DOHH2 (cell line): ENCODE measurements at regions not wholly inside any gene's neighbourhood (a gene's known extent, or its start where the extent isn't known, plus 50 kb on each side); places are given as distances from the start of the nearest gene placed in this dataset.

Source experiments
- H3F3A ChIP-seq: fragments of 200-600 bp; sonication (generic), shearing (Covaris generic); 2 replicates; pipeline ENCODE4 v1.6.0; 2016; ENCODE audit warnings: antibody characterized with exemption, mild to moderate bottlenecking; ENCODE audit not compliant: control insufficient read depth, insufficient read depth
- H3K27ac ChIP-seq: fragments of 200-600 bp; sonication (generic); 2 replicates; pipeline ENCODE4 v1.5.1; 2014; ENCODE audit warnings: low read depth, mild to moderate bottlenecking, low read length, moderate library complexity
- H3K27me3 ChIP-seq: fragments of 200-600 bp; sonication (generic); 2 replicates; pipeline ENCODE4 v1.6.1; 2014; ENCODE audit warnings: mild to moderate bottlenecking, low read length, mixed read lengths; ENCODE audit not compliant: control insufficient read depth
- H3K36me3 ChIP-seq: fragments of 200-600 bp; sonication (generic); 2 replicates; pipeline ENCODE4 v1.6.1; 2014; ENCODE audit warnings: mild to moderate bottlenecking, low read length, moderate library complexity, mixed read lengths; ENCODE audit not compliant: control insufficient read depth
- H3K4me1 ChIP-seq: fragments of 200-600 bp; sonication (generic); 2 replicates; pipeline ENCODE4 v1.6.1; 2014; ENCODE audit warnings: mild to moderate bottlenecking, low read length, mixed read lengths; ENCODE audit not compliant: control insufficient read depth
- H3K4me2 ChIP-seq: fragments of 200-600 bp; sonication (generic); 2 replicates; pipeline ENCODE4 v1.6.0; 2014; ENCODE audit warnings: mild to moderate bottlenecking, low read length, moderate library complexity
- H3K4me3 ChIP-seq: fragments of 200-600 bp; sonication (generic); 2 replicates; pipeline ENCODE4 v1.5.1; 2014; ENCODE audit warnings: mild to moderate bottlenecking, low read length, mixed read lengths
- H3K79me2 ChIP-seq: fragments of 200-600 bp; sonication (generic); 2 replicates; pipeline ENCODE4 v1.6.1; 2014; ENCODE audit warnings: mild to moderate bottlenecking, low read length, mixed read lengths; ENCODE audit not compliant: control insufficient read depth
- H3K9me2 ChIP-seq: fragments of 200-600 bp; sonication (generic); replicated peaks from 2 replicates; pipeline ENCODE4 v1.6.1; 2014; ENCODE audit warnings: mild to moderate bottlenecking, low read length, mixed read lengths; ENCODE audit not compliant: control insufficient read depth
- H3K9me3 ChIP-seq: fragments of 200-600 bp; sonication (generic); 2 replicates; pipeline ENCODE4 v1.6.1; 2014; ENCODE audit warnings: antibody characterized with exemption, low read length, mixed read lengths; ENCODE audit not compliant: control insufficient read depth, insufficient read depth
- H4K20me1 ChIP-seq: fragments of 200-600 bp; sonication (generic); 2 replicates; pipeline ENCODE4 v1.6.0; 2014; ENCODE audit warnings: low read depth, mild to moderate bottlenecking, antibody characterized with exemption, low read length, moderate library complexity; ENCODE audit not compliant: control insufficient read depth, insufficient read depth
- EZH2phosphoT487 ChIP-seq: fragments of 200-600 bp; sonication (generic); IDR thresholded peaks from 2 replicates; pipeline ENCODE4 v1.6.1; 2017; ENCODE audit warnings: borderline replicate concordance, mild to moderate bottlenecking, antibody characterized with exemption, low read length, moderate library complexity, mixed read lengths
- TF ChIP-seq, protein P1 (sequence below): fragments of 200-600 bp; sonication (generic); IDR thresholded peaks from one replicate; pipeline ENCODE4 v1.5.1; 2014; ENCODE audit warnings: antibody characterized with exemption, mild to moderate bottlenecking, low read depth, low read length; ENCODE audit not compliant: poor library complexity, severe bottlenecking

- Histone ChIP-seq H3K9me2 (no peaks in the 10 kb centered on the region), H3K4me1 (no peaks in the 10 kb centered on the region), H3K27ac (no peak overlapping the region), H4K20me1 (no peaks in the 10 kb centered on the region), H3K4me3 (no peak overlapping the region), H3K79me2 (no peaks in the 10 kb centered on the region), H3K4me2 (no peak overlapping the region), H3K36me3 (no peaks in the 10 kb centered on the region), H3F3A (no peaks in the 10 kb centered on the region), H3K27me3 (no peaks in the 10 kb centered on the region), H3K9me3 (no peaks in the 10 kb centered on the region)
- TF ChIP-seq EZH2phosphoT487 = no peak
- TF ChIP-seq, protein P1, sequence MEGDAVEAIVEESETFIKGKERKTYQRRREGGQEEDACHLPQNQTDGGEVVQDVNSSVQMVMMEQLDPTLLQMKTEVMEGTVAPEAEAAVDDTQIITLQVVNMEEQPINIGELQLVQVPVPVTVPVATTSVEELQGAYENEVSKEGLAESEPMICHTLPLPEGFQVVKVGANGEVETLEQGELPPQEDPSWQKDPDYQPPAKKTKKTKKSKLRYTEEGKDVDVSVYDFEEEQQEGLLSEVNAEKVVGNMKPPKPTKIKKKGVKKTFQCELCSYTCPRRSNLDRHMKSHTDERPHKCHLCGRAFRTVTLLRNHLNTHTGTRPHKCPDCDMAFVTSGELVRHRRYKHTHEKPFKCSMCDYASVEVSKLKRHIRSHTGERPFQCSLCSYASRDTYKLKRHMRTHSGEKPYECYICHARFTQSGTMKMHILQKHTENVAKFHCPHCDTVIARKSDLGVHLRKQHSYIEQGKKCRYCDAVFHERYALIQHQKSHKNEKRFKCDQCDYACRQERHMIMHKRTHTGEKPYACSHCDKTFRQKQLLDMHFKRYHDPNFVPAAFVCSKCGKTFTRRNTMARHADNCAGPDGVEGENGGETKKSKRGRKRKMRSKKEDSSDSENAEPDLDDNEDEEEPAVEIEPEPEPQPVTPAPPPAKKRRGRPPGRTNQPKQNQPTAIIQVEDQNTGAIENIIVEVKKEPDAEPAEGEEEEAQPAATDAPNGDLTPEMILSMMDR = no peak
Observed at GRCh38 chr11:105492010-105492409, 117.9 kb upstream of the GRIA4 start.

GRCh38 chr11:105491394-105491793 lies 118.5 kb upstream of the GRIA4 start:
- no peaks in the 10 kb centered on the region for H3K9me2 ChIP-seq
- H3K9me3 ChIP-seq = no peaks in the 10 kb centered on the region
- no peaks in the 10 kb centered on the region for H4K20me1 ChIP-seq

GRCh38 chr11:105490333-105490732 lies 119.5 kb upstream of the GRIA4 start:
- H3F3A ChIP-seq = no peaks in the 10 kb centered on the region
- H3K4me3 ChIP-seq = no peak overlapping the region
- H3K27ac ChIP-seq = no peak overlapping the region
- no peak for TF ChIP-seq EZH2phosphoT487
- TF ChIP-seq, protein P1 = no peak
- H3K4me1 ChIP-seq = no peaks in the 10 kb centered on the region
- H3K4me2 ChIP-seq = no peak overlapping the region
- H4K20me1 ChIP-seq = no peaks in the 10 kb centered on the region
- H3K79me2 ChIP-seq = no peaks in the 10 kb centered on the region
- H3K36me3 ChIP-seq = no peaks in the 10 kb centered on the region
- H3K9me2 ChIP-seq = no peaks in the 10 kb centered on the region
- H3K27me3 ChIP-seq = no peaks in the 10 kb centered on the region
- no peaks in the 10 kb centered on the region for H3K9me3 ChIP-seq

More at GRCh38 chr11:105491394-105491793, 118.5 kb upstream of the GRIA4 start:
- Histone ChIP-seq H3F3A (no peaks in the 10 kb centered on the region), H3K4me3 (no peak overlapping the region), H3K79me2 (no peaks in the 10 kb centered on the region), H3K4me2 (no peak overlapping the region), H3K36me3 (no peaks in the 10 kb centered on the region), H3K27me3 (no peaks in the 10 kb centered on the region), H3K4me1 (no peaks in the 10 kb centered on the region), H3K27ac (no peak overlapping the region)
- no peak for TF ChIP-seq EZH2phosphoT487

DNA sequence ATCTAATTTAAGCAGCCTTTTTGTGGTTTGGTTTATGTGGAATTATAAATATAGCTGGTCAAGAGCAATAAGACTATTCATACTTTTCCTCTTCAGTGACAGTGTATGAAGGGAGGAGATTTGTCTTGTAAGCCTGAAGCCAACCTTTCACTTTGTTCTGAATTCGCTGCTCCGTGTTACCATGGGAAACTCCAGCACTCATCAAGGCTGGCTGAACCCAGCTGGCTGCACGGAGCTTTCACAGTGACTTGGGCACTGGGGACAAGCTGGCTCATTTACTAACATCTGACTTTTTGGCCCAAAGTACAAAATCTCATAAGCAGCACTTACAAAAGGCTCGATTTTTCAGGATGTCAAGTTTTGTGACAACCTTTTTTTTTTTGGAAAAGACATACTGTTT lies 120.4 kb upstream of the GRIA4 start:
- no peaks in the 10 kb centered on the region for H3K79me2 ChIP-seq
- no peaks in the 10 kb centered on the region for H3K36me3 ChIP-seq
- H3K9me3 ChIP-seq = no peaks in the 10 kb centered on the region
- no peak overlapping the region for H3K27ac ChIP-seq
- no peaks in the 10 kb centered on the region for H3F3A ChIP-seq
- TF ChIP-seq, protein P1 = no peak
- no peak for TF ChIP-seq EZH2phosphoT487
- no peaks in the 10 kb centered on the region for H3K27me3 ChIP-seq
- no peaks in the 10 kb centered on the region for H4K20me1 ChIP-seq
- H3K9me2 ChIP-seq = no peaks in the 10 kb centered on the region
- no peak overlapping the region for H3K4me3 ChIP-seq
- H3K4me1 ChIP-seq = no peaks in the 10 kb centered on the region
- H3K4me2 ChIP-seq = no peak overlapping the region
